HEK293 (cell line): ENCODE measurements at regions not wholly inside any gene's neighbourhood (a gene's known extent, or its start where the extent isn't known, plus 50 kb on each side); places are given as distances from the start of the nearest gene placed in this dataset.

Source experiments
- CTCF ChIP-seq: fragments of 450-650 bp; formaldehyde crosslinking; IDR thresholded peaks from 2 replicates; pipeline ENCODE4 v1.5.1; 2016; ENCODE audit warnings: missing biosample characterization, missing genetic modification characterization
- OSR2 ChIP-seq: fragments of 450-650 bp; formaldehyde crosslinking; IDR thresholded peaks from 2 replicates; pipeline ENCODE4 v1.5.1; 2016; ENCODE audit warnings: missing biosample characterization, missing genetic modification characterization
- REST ChIP-seq: fragments of 450-650 bp; formaldehyde crosslinking; IDR thresholded peaks from 2 replicates; pipeline ENCODE4 v1.5.1; 2016; ENCODE audit warnings: missing biosample characterization, missing genetic modification characterization
- YY2 ChIP-seq: fragments of 450-650 bp; formaldehyde crosslinking; IDR thresholded peaks from 2 replicates; pipeline ENCODE4 v1.5.1; 2016; ENCODE audit warnings: missing biosample characterization, missing genetic modification characterization
- ZBTB21 ChIP-seq: fragments of 450-650 bp; formaldehyde crosslinking; IDR thresholded peaks from 2 replicates; pipeline ENCODE4 v1.5.1; 2017; ENCODE audit warnings: missing biosample characterization, missing genetic modification characterization
- ZBTB26 ChIP-seq: fragments of 450-650 bp; formaldehyde crosslinking; optimal IDR thresholded peaks from 2 replicates; pipeline ENCODE3; 2016; ENCODE audit warnings: missing biosample characterization, mild to moderate bottlenecking, missing genetic modification characterization
- ZNF138 ChIP-seq: fragments of 450-650 bp; formaldehyde crosslinking; IDR thresholded peaks from 2 replicates; pipeline ENCODE4 v1.5.1; 2016; ENCODE audit warnings: missing biosample characterization, missing genetic modification characterization, borderline replicate concordance
- ZNF174 ChIP-seq: fragments of 450-650 bp; formaldehyde crosslinking; IDR thresholded peaks from 2 replicates; pipeline ENCODE4 v1.5.0; 2017; ENCODE audit warnings: missing biosample characterization, mild to moderate bottlenecking, missing genetic modification characterization
- ZNF433 ChIP-seq: fragments of 450-650 bp; formaldehyde crosslinking; IDR thresholded peaks from 2 replicates; pipeline ENCODE4 v1.5.1; 2016; ENCODE audit warnings: missing biosample characterization, missing genetic modification characterization, low read depth
- ZNF514 ChIP-seq: fragments of 450-650 bp; formaldehyde crosslinking; IDR thresholded peaks from 2 replicates; pipeline ENCODE4 v1.5.1; 2016; ENCODE audit warnings: missing biosample characterization, missing genetic modification characterization
- ZNF561 ChIP-seq: fragments of 450-650 bp; IDR thresholded peaks from 2 replicates; pipeline ENCODE4 v1.5.1; 2018; ENCODE audit warnings: missing biosample characterization, missing genetic modification characterization, borderline replicate concordance
- ZNF596 ChIP-seq: fragments of 450-650 bp; IDR thresholded peaks from 2 replicates; pipeline ENCODE4 v1.5.0; 2018; ENCODE audit warnings: missing biosample characterization, mild to moderate bottlenecking, missing genetic modification characterization, moderate library complexity
- ZNF660 ChIP-seq: fragments of 450-650 bp; IDR thresholded peaks from 2 replicates; pipeline ENCODE4 v1.5.1; 2018; ENCODE audit warnings: missing biosample characterization, mild to moderate bottlenecking, missing genetic modification characterization
- ZNF692 ChIP-seq: fragments of 450-650 bp; formaldehyde crosslinking; IDR thresholded peaks from 2 replicates; pipeline ENCODE4 v1.5.1; 2016; ENCODE audit warnings: missing biosample characterization, missing genetic modification characterization

- no peak for TF ChIP-seq CTCF (tag by site-specific recombination)
- TF ChIP-seq YY2 (tag by site-specific recombination) = no peak
- TF ChIP-seq ZNF174 (tag by site-specific recombination) = no peak
- TF ChIP-seq ZBTB21 = no peak
- no peak for TF ChIP-seq ZNF660 (tag by site-specific recombination)
- TF ChIP-seq REST = no peak
- no peak for TF ChIP-seq OSR2 (tag by site-specific recombination)
- TF ChIP-seq ZBTB26 = no peak
- TF ChIP-seq ZNF433 = no peak
- TF ChIP-seq ZNF596 (tag by site-specific recombination) = no peak
- TF ChIP-seq ZNF561 (tag by site-specific recombination) = no peak
- TF ChIP-seq ZNF692 (tag by site-specific recombination) = no peak
- no peak for TF ChIP-seq ZNF514 (tag by site-specific recombination)
- TF ChIP-seq ZNF138 (tag by site-specific recombination) = no peak
Measured at GRCh38 chr17:63185420-63185819, 219.4 kb downstream of the TANC2 start.
